ENCODE measurements at regions not wholly inside any gene's neighbourhood (a gene's known extent, or its start where the extent isn't known, plus 50 kb on each side); places are given as distances from the start of the nearest gene placed in this dataset.

- Histone ChIP-seq H3K36me3 (ENCODE audit: insufficient read depth, low read length, poor library complexity, severe bottlenecking) (no peaks in the 10 kb centered on the region), H3K27me3 (replicated peaks; ENCODE audit: insufficient read depth, low read depth, low read length, poor library complexity) (no peaks in the 10 kb centered on the region), H3K4me1 (ENCODE audit: insufficient read depth, low read length, poor library complexity, severe bottlenecking) (no peaks in the 10 kb centered on the region), H3K27ac (ENCODE audit: low read depth, low read length, poor library complexity, severe bottlenecking) (no peak overlapping the region), H3K9me3 (ENCODE audit: low read depth, low read length, poor library complexity, severe bottlenecking) (no peaks in the 10 kb centered on the region), H3K4me3 (ENCODE audit: low read depth, low read length, poor library complexity, severe bottlenecking) (no peak overlapping the region)
- DNase-seq (ENCODE audit: low spot score) = no peak
- ChIA-PET POLR2A (ENCODE audit: low non-redundant PET) (no interaction called here), CTCF (no interaction called here)
- no TSS peak for BruUV-seq (replicated peaks)
- intact Hi-C loops (cut with micrococcal nuclease; ENCODE audit: unreplicated experiment) = no loop called here
- TF ChIP-seq, protein P1, sequence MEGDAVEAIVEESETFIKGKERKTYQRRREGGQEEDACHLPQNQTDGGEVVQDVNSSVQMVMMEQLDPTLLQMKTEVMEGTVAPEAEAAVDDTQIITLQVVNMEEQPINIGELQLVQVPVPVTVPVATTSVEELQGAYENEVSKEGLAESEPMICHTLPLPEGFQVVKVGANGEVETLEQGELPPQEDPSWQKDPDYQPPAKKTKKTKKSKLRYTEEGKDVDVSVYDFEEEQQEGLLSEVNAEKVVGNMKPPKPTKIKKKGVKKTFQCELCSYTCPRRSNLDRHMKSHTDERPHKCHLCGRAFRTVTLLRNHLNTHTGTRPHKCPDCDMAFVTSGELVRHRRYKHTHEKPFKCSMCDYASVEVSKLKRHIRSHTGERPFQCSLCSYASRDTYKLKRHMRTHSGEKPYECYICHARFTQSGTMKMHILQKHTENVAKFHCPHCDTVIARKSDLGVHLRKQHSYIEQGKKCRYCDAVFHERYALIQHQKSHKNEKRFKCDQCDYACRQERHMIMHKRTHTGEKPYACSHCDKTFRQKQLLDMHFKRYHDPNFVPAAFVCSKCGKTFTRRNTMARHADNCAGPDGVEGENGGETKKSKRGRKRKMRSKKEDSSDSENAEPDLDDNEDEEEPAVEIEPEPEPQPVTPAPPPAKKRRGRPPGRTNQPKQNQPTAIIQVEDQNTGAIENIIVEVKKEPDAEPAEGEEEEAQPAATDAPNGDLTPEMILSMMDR (conservative IDR thresholded peaks at IDR 0.05; ENCODE audit: low read depth, low read length) = no peak
These were observed 324.8 kb upstream of the NPSR1 start for GRCh38 chr7:34333184-34333583.

GRCh38 chr7:34333925-34334324, 324.1 kb upstream of the NPSR1 start:
- no TSS peak for BruUV-seq (replicated peaks)
- Histone ChIP-seq H3K36me3 (ENCODE audit: insufficient read depth, low read length, poor library complexity, severe bottlenecking) (no peaks in the 10 kb centered on the region), H3K9me3 (ENCODE audit: low read depth, low read length, poor library complexity, severe bottlenecking) (no peaks in the 10 kb centered on the region), H3K27ac (ENCODE audit: low read depth, low read length, poor library complexity, severe bottlenecking) (no peak overlapping the region), H3K4me3 (ENCODE audit: low read depth, low read length, poor library complexity, severe bottlenecking) (no peak overlapping the region), H3K4me1 (ENCODE audit: insufficient read depth, low read length, poor library complexity, severe bottlenecking) (no peaks in the 10 kb centered on the region), H3K27me3 (replicated peaks; ENCODE audit: insufficient read depth, low read depth, low read length, poor library complexity) (no peaks in the 10 kb centered on the region)
- TF ChIP-seq, protein P1 (conservative IDR thresholded peaks at IDR 0.05; ENCODE audit: low read depth, low read length) = no peak
- TF ChIP-seq EZH2 (IDR thresholded peaks at IDR 0.05; ENCODE audit: borderline replicate concordance, low read depth, low read length, poor library complexity, severe bottlenecking) = no peak
- ChIA-PET CTCF (no interaction called here), POLR2A (ENCODE audit: low non-redundant PET) (no interaction called here)
- intact Hi-C loops (cut with micrococcal nuclease; ENCODE audit: unreplicated experiment) = no loop called here
- no peak for DNase-seq (ENCODE audit: low spot score)

GRCh38 chr7:34337163-34337562, 320.9 kb upstream of the NPSR1 start:
- intact Hi-C loops (cut with micrococcal nuclease; ENCODE audit: unreplicated experiment) = no loop called here
- Histone ChIP-seq H3K4me3 (ENCODE audit: low read depth, low read length, poor library complexity, severe bottlenecking) (no peak overlapping the region), H3K9me3 (ENCODE audit: low read depth, low read length, poor library complexity, severe bottlenecking) (no peaks in the 10 kb centered on the region), H3K27ac (ENCODE audit: low read depth, low read length, poor library complexity, severe bottlenecking) (no peak overlapping the region), H3K4me1 (ENCODE audit: insufficient read depth, low read length, poor library complexity, severe bottlenecking) (no peaks in the 10 kb centered on the region), H3K36me3 (ENCODE audit: insufficient read depth, low read length, poor library complexity, severe bottlenecking) (no peaks in the 10 kb centered on the region), H3K27me3 (replicated peaks; ENCODE audit: insufficient read depth, low read depth, low read length, poor library complexity) (no peaks in the 10 kb centered on the region)
- no TSS peak for BruUV-seq (replicated peaks)
- no peak for DNase-seq (ENCODE audit: low spot score)
- TF ChIP-seq, protein P1 (conservative IDR thresholded peaks at IDR 0.05; ENCODE audit: low read depth, low read length) = no peak
- TF ChIP-seq EZH2 (IDR thresholded peaks at IDR 0.05; ENCODE audit: borderline replicate concordance, low read depth, low read length, poor library complexity, severe bottlenecking) = no peak
- ChIA-PET POLR2A (ENCODE audit: low non-redundant PET) (no interaction called here), CTCF (no interaction called here)

Data from A673 (cell line).